Kidney epithelial cell (primary cell): ENCODE measurements at regions not wholly inside any gene's neighbourhood (a gene's known extent, or its start where the extent isn't known, plus 50 kb on each side); places are given as distances from the start of the nearest gene placed in this dataset.

ENCODE experiments used
- DNase-seq: peaks from one replicate; pipeline ENCODE4 v3.0.0-alpha.2; 2010; ENCODE audit warnings: low read depth
- H3K27me3 ChIP-seq: 2 replicates; pipeline ENCODE4 v1.6.0; 2011; ENCODE audit warnings: low read length; ENCODE audit not compliant: control insufficient read depth, insufficient read depth
- H3K36me3 ChIP-seq: 2 replicates; pipeline ENCODE4 v1.5.1; 2011; ENCODE audit warnings: low read length; ENCODE audit not compliant: control insufficient read depth, insufficient read depth
- H3K4me3 ChIP-seq: 2 replicates; pipeline ENCODE4 v1.5.1; 2011; ENCODE audit warnings: low read depth, mild to moderate bottlenecking, control low read depth, low read length
- TF ChIP-seq, protein P1 (sequence below): IDR thresholded peaks from 2 replicates; pipeline ENCODE4 v1.5.1; 2011; ENCODE audit warnings: mild to moderate bottlenecking, moderate library complexity, low read length, control low read depth, inconsistent platforms; ENCODE audit not compliant: insufficient read depth, poor library complexity, severe bottlenecking

DNA sequence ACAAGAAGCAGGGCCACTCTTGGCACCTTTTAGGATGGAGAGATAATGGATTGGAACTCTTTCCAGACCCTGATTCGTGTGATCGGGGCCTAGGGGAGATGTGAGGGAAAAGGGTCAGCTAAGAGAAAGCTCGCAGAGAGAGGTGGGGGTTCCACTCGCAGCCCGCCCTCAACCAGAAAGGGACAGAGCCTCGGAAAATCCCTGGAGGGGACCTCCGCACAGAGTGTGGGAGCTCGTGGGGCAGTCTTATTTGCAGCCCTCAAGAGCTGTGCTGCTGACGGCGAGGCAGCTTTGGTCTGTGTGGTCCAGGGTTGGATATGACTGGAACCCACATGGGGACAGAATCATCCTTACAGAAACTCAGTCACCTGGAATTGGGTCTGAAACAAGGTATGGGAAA, 184.3 kb upstream of the PMEPA1 start:
- TF ChIP-seq, protein P1, sequence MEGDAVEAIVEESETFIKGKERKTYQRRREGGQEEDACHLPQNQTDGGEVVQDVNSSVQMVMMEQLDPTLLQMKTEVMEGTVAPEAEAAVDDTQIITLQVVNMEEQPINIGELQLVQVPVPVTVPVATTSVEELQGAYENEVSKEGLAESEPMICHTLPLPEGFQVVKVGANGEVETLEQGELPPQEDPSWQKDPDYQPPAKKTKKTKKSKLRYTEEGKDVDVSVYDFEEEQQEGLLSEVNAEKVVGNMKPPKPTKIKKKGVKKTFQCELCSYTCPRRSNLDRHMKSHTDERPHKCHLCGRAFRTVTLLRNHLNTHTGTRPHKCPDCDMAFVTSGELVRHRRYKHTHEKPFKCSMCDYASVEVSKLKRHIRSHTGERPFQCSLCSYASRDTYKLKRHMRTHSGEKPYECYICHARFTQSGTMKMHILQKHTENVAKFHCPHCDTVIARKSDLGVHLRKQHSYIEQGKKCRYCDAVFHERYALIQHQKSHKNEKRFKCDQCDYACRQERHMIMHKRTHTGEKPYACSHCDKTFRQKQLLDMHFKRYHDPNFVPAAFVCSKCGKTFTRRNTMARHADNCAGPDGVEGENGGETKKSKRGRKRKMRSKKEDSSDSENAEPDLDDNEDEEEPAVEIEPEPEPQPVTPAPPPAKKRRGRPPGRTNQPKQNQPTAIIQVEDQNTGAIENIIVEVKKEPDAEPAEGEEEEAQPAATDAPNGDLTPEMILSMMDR: no peak
- H3K27me3 ChIP-seq: peaks cover 11% of the 10 kb centered on the region

GRCh38 chr20:57893366-57893999, 183.7 kb upstream of the PMEPA1 start:
- no peak for DNase-seq
- H3K27me3 ChIP-seq: peaks cover 11% of the 10 kb centered on the region
- H3K4me3 ChIP-seq: no peak overlapping the region
- TF ChIP-seq, protein P1: no peak
- no peaks in the 10 kb centered on the region for H3K36me3 ChIP-seq

More for the DNA sequence above, 184.3 kb upstream of the PMEPA1 start:
- Histone ChIP-seq H3K36me3 (no peaks in the 10 kb centered on the region), H3K4me3 (no peak overlapping the region)
- no peak for DNase-seq

DNA sequence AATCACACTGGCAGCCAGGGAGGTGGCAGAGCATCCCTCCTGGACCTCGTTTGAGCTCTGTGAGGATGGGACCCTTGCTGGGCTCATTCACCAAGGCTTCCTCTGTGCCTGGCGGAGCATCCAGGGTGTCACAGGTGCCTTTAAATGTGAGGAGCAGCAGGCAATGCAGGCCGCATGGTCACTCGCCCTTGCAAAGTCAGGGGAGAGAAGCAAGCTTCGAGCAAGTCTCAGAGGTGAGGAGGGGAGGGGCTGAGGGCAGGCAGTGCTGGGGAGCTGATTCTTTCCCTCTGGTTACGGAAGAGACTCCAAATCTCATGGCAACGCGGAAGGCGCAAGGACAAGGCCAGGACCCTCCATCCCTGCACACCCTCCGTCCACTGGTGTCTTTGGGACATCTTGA, 182.7 kb upstream of the PMEPA1 start:
- H3K36me3 ChIP-seq: no peaks in the 10 kb centered on the region
- DNase-seq: no peak
- no peak overlapping the region for H3K4me3 ChIP-seq
- H3K27me3 ChIP-seq: peaks cover 11% of the 10 kb centered on the region
- TF ChIP-seq, protein P1: no peak

DNA sequence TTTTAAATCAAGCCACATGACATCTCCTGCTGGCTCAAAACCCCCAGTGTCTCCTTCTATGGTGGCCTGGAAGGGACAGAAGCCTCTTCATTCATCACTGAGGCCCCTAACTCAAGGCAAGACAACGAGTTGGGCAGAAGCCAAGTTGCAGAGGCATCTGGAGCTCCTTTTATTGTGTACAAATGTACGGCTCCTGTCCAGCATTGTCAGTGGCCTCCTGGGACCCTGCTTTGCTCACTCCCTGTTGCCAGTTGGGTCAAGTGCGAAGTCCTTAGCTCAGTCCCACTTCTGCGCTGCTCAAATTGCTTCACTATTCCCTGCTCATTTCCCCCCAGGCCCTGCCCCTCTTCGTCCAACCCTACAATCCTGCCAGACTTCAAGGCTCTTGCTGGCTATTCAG, 181.2 kb upstream of the PMEPA1 start:
- TF ChIP-seq, protein P1: no peak
- no peak for DNase-seq
- Histone ChIP-seq H3K27me3 (peaks cover 11% of the 10 kb centered on the region), H3K4me3 (no peak overlapping the region), H3K36me3 (no peaks in the 10 kb centered on the region)

DNA sequence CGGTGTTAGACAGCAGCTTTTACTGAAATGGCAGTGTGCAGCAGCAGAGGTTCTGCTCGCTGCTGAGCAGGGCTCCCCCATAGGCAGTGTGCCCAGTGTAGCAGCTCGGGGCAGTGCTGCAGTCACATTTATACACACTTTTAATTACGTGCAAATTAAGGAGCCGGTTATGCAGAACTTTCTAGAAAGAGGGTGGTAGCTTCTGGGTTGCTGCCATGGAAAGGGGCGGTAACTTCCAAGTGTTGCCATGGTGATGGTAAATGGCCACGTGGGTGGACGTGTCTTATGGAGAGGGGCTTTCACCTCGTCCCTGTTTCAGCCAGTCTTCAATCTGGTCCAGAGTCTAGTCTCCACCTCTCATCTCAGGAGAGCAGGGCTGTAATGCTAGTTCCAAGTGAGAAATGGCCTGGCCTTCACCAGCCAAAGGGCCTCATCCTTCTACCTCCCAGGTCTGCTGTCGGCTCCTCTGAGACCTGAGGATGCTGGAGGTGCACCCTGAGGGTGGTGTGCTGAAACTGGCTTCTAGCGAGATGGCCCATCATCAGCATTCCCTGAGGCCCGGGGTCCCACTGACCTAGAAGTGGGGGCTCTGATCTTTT, 180.5 kb upstream of the PMEPA1 start:
- no peaks in the 10 kb centered on the region for H3K36me3 ChIP-seq
- no peak for DNase-seq
- no peak overlapping the region for H3K4me3 ChIP-seq
- H3K27me3 ChIP-seq: peaks cover 11% of the 10 kb centered on the region
- TF ChIP-seq, protein P1: no peak

GRCh38 chr20:57888591-57888990, 178.8 kb upstream of the PMEPA1 start:
- Histone ChIP-seq H3K36me3 (no peaks in the 10 kb centered on the region), H3K4me3 (no peak overlapping the region), H3K27me3 (peaks cover 10% of the 10 kb centered on the region)
- TF ChIP-seq, protein P1: no peak
- DNase-seq: no peak
